ENCODE measurements at regions not wholly inside any gene's neighbourhood (a gene's known extent, or its start where the extent isn't known, plus 50 kb on each side); places are given as distances from the start of the nearest gene placed in this dataset.
"Not testable (repeated sequence)": the region's sequence is repeated elsewhere in the genome, so short reads cannot be mapped to it uniquely, and the experiment has no call there.

DNA sequence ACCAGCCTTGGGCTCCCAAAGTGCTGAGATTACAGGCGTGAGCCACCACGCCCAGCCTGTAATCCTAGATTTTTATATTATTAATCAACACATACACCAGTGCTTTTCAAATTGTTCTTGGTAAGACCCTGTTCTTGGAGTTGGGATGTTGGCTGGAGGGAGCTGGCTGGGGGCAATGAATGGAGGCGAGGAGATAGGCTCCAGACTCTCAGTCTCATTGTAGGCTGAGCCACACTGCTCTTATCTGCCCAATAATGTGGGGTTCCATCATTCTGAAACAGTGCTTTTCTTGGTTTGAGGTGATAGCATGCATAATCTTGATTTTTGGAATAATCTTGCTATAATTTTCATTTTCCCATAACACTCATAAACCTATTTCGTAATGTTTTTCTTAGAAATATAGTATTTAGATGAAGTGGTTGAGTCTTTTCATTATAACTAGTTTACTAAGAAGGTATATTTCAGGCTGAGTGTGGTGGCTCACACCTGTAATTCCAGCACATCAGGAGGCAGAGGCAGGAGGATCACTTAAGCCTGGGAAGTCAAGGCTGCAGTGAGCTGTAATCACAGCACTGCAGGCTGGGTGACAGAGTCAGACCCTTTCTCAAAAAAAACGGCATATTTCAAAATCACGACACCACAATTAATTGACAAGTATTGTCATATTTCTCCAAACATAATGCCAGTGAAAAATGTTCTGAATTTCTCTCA, 65.1 kb upstream of the LYZL2 start:
- TF ChIP-seq CTCF (IDR thresholded peaks at IDR 0.05; ENCODE audit: insufficient read depth, low read length, poor library complexity, severe bottlenecking), result no peak

DNA sequence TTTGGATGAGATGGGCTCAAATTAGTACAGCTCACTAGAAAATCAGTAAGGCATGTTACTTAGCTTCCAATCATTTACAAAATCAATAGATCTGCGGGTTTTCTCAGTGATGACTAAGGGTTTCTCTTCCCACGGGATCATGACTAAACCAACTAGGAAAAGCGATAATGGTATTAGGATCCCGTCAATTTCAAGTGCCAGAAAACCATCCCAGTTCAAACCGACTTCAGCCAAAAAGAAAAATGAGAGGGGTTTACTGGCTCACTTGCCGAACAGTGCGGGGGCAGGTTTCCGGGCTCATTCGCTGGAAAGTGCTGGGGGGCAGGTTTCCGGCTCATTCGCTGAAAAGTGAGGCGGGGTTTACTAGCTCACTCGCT, 62.1 kb upstream of the LYZL2 start:
- no peak for TF ChIP-seq CTCF (IDR thresholded peaks at IDR 0.05; ENCODE audit: insufficient read depth, low read length, poor library complexity, severe bottlenecking)
- no peaks in the 10 kb centered on the region for H3K36me3 ChIP-seq (ENCODE audit: control insufficient read depth, insufficient read depth, low read length)
- no peak overlapping the region for H3K4me3 ChIP-seq (ENCODE audit: low read depth, low read length)
- no peaks in the 10 kb centered on the region for H3K27me3 ChIP-seq (ENCODE audit: control insufficient read depth, insufficient read depth, low read length)
- no peak for DNase-seq (ENCODE audit: low read depth)

More for the DNA sequence above, 65.1 kb upstream of the LYZL2 start:
- Histone ChIP-seq H3K4me3 (ENCODE audit: low read depth, low read length) (no peak overlapping the region), H3K36me3 (ENCODE audit: control insufficient read depth, insufficient read depth, low read length) (no peaks in the 10 kb centered on the region), H3K27me3 (ENCODE audit: control insufficient read depth, insufficient read depth, low read length) (no peaks in the 10 kb centered on the region)
- no peak for DNase-seq (ENCODE audit: low read depth)

DNA sequence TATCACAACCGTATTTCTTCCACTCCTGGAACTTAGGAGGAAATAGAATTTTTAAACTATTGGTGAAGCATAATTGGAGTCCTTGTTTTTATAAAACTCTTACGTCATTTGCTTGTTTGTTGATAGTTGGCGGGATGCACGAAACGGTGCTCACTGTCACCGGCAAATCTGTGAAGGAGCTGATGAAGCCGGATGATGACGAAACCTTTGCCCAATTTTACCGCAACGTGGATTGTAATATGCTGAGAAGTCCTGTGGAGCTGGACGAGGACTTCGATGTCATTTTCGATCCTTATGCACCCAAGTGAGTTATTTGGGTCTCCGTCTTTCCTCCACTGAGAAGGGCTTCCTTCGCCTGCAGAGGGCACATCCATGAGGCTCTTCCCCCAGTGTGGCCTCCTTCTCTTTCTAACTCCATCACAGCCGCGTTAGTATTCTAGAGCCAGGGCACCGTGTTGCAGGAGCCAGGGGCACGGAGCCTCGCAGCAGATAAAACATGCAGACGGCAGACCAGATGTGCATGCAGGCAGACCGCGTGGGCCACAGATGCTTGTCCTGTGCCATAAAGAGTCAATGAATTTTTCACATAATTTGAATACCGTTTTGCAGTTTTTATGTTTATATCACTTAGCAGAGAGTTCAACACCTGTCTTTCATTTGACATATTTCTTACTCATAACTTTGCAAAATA, 61.5 kb upstream of the LYZL2 start:
- H3K27me3 ChIP-seq (ENCODE audit: control insufficient read depth, insufficient read depth, low read length); DNase-seq (ENCODE audit: low read depth); H3K36me3 ChIP-seq (ENCODE audit: control insufficient read depth, insufficient read depth, low read length); H3K4me3 ChIP-seq (ENCODE audit: low read depth, low read length): not testable (repeated sequence)

DNA sequence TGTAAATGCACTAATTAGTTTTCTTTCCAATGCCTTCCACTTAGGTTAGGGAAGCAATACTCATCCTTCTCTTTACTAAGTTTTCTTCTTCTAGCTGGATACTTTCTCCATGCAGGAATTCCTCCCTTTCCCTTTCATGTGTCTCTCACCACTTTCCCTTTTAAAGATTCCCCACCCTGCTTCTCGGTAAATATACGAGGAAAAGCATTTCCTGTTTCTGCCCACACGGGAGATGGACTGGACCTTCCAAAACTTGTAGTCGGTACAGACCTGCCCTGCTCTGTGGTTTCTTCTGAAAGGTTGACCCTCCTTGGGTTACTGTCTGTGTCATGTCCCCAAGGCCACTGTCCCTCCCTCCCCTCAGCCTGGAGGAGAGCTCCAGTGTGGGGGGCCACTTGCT, 58.9 kb upstream of the LYZL2 start:
- Histone ChIP-seq H3K36me3 (ENCODE audit: control insufficient read depth, insufficient read depth, low read length) (no peaks in the 10 kb centered on the region), H3K27me3 (ENCODE audit: control insufficient read depth, insufficient read depth, low read length) (no peaks in the 10 kb centered on the region), H3K4me3 (ENCODE audit: low read depth, low read length) (no peak overlapping the region)
- no peak for DNase-seq (ENCODE audit: low read depth)
- no peak for TF ChIP-seq CTCF (IDR thresholded peaks at IDR 0.05; ENCODE audit: insufficient read depth, low read length, poor library complexity, severe bottlenecking)

DNA sequence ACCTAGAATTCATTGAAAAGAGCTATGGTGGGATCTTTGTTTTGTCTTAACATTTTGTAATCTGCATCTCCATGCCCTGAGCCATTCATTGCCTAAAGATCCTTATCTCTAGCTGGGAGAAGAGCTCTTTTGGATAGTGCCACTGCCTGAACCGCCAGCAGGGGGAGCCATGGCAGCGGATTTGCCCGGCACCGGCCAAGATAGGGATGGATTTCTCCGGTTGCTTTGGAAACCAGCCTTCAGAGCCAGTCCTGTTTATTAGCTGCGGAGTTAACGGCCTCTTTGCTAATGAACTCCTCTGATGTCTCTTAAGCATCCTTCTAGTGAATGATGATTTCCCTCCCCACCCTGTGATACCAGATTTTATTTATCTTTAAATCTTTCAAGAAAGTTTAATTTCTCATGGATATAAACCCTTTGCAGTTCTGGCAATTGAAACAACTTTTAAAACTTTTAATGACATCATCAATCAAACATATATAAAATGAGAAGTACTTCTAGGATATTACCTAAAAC, 58.2 kb upstream of the LYZL2 start:
- Histone ChIP-seq H3K27me3 (ENCODE audit: control insufficient read depth, insufficient read depth, low read length) (no peaks in the 10 kb centered on the region), H3K4me3 (ENCODE audit: low read depth, low read length) (no peak overlapping the region), H3K36me3 (ENCODE audit: control insufficient read depth, insufficient read depth, low read length) (no peaks in the 10 kb centered on the region)
- TF ChIP-seq CTCF (IDR thresholded peaks at IDR 0.05; ENCODE audit: insufficient read depth, low read length, poor library complexity, severe bottlenecking), result peak; percentile 96
- DNase-seq (ENCODE audit: low read depth), result peak; percentile 5

DNA sequence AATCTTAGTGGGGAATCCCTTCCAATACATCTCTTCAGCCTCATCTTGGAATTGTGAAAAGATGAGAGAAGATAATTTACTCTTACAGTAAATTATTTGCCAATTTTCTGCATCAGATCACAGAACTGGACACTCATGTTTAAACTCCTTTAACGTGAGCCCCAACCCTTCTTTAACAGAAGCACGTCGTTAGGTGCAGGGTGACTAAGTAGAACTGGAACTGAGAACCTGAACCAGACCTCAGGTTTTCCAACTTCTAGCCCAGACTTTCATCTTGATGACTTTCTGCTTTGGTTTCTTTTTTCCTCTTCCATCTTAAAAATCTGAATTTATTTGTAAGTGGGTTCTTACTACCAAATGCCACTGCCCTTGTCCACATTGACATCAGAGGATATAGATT, 57.2 kb upstream of the LYZL2 start:
- no peak for TF ChIP-seq CTCF (IDR thresholded peaks at IDR 0.05; ENCODE audit: insufficient read depth, low read length, poor library complexity, severe bottlenecking)
- H3K4me3 ChIP-seq (ENCODE audit: low read depth, low read length), result no peak overlapping the region
- no peaks in the 10 kb centered on the region for H3K27me3 ChIP-seq (ENCODE audit: control insufficient read depth, insufficient read depth, low read length)
- no peak for DNase-seq (ENCODE audit: low read depth)
- no peaks in the 10 kb centered on the region for H3K36me3 ChIP-seq (ENCODE audit: control insufficient read depth, insufficient read depth, low read length)

Data from kidney epithelial cell (primary cell).